ENCODE measurements at regions not wholly inside any gene's neighbourhood (a gene's known extent, or its start where the extent isn't known, plus 50 kb on each side); places are given as distances from the start of the nearest gene placed in this dataset.
"Not testable (repeated sequence)": the region's sequence is repeated elsewhere in the genome, so short reads cannot be mapped to it uniquely, and the experiment has no call there.

DNA sequence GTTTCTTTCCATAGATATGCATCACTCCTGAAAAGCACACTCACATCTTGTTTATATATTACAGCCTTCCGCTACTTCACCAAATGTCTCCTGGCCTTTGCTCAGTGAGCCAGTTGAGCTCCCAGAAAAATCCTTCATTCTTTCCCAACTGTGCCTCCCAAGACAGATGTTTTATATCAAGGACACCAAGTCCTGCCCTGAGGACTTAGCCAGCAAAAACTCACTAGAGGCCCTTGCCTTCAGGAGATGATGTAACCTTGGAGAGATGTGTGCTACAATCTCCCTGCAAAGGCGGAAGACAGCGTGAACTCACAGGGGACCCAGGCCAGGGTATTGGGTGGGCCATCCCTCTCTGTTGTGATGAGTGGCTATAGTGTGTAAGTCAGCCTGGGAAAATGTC is 86.1 kb upstream of the CTAGE1 start:
- no peak for DNase-seq (ENCODE audit: low read depth, low spot score)

DNA sequence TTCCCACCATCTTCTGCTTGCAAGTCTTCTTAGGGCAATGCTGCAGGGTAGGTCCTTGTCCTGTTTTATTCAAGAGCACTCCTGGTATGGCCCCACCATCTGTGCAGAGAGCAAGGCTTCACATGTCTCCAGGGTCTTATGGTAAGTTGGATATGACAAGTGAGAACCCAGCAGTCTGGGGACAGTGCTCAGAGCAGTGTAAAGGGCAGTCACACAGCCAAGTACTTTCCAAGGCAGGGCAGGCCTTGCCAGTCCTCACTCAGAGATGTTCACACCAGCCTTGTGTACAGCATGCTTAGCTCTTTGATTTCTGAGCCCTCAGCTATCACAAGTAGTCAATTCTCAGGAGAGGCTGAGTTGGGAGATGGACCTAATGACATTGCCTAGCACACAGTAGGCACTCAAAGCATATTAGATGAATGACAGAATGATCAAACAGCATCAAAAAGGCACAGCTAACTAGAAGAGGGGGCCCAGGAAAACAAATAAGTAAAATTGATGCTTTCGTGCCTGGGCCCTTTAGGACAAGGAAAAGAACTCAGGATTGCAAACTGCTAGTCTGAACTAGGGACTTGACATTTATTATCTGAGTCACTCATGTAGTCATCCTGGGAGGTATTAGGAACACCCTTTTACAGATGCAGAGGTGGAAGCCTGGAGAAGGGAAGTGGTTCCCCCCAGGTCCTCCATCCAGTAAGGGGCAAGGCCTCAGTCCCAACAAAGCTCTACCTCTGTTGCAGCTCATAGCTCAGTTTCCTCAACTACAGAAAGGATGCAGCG is 86.7 kb upstream of the CTAGE1 start:
- no peak for DNase-seq (ENCODE audit: low read depth, low spot score)

DNA sequence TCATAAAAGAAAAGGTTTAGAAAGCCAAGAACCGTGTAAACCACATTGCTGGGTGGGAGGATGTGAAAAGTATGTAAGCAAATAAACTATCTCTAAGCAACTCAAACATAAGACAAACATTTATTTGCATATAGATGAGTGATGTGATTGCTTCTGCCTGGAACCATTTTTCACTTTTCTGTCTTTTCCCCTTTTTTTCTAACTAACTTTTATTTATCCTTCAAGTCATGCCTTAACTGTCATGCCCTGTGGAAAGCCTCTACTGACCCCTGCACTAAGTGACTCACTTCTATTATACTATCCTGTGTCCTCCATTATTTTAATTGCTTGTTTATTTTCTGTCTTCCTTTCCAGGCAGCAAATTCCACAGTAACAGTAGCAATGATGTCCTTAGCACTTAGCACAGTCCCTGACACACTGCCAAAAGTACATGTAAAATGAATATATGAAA is 87.5 kb upstream of the CTAGE1 start:
- DNase-seq (ENCODE audit: low read depth, low spot score) = no peak

- DNase-seq (ENCODE audit: low read depth, low spot score) = no peak
Observed at GRCh38 chr18:22507055-22507454, 89.3 kb upstream of the CTAGE1 start.

DNA sequence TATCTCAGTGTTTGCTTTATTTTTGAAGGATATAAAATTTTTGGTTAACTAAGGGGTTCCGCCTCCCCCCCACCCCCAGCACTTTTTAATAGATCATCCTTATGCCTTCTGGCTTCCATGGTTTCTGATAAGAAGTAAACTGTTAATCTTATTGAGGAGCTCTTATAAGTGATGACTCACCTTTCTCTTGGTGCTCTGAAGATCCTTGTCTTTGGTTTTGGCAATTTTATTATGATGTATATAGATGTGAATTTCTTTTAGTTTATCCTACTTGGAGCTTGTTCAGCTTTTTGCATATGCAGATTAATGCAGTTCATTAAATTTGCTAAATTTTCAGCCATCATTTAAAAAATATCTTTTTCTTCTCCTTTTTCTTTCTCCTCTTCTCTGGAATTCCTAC is 91.7 kb upstream of the CTAGE1 start:
- no peak for DNase-seq (ENCODE audit: low read depth, low spot score)

DNA sequence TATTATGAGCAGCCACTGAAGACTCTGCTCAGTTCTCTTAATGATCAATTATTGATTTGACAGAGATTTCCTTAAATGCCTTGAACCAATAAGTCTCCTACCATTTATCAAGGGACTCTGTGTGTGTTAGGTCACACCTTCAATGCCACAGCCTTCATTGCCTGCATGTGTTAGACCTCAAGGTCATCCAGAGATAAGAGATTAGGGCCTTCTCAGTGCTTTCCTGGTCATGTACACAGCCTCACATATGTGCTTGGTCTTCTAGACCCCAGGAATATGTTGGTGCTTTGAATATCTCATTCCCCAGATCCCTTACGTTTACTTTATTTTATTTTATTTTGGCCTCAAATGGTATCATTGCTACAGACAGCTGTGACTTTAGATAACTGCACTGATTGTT is 93.0 kb upstream of the CTAGE1 start:
- DNase-seq (ENCODE audit: low read depth, low spot score) = no peak

GRCh38 chr18:22513721-22514481 is 96.2 kb upstream of the CTAGE1 start:
- DNase-seq (ENCODE audit: low read depth, low spot score) = no peak

- no peak for DNase-seq (ENCODE audit: low read depth, low spot score)
Observed at GRCh38 chr18:22514655-22515054, 96.9 kb upstream of the CTAGE1 start.

DNA sequence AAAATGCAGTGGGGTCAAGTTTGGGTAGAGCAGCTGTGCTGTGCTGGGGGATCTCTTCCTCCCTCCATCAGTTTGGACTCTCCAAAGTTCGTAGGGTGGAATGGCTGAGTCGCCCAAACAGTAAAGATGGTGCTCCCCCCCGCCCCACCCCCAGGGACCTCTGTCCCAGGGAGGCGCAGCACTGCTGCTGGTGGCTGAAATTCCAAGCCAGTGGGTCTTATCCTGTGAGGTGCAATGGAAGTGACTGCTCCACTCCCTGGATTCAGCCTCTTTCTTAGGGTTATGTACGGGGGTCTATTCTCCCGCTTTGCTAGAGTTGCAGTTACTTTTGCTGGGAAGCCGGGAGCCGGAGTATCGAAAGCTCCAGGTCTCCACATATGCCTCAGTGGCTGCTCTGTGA is 97.5 kb upstream of the CTAGE1 start:
- no peak for DNase-seq (ENCODE audit: low read depth, low spot score)

DNA sequence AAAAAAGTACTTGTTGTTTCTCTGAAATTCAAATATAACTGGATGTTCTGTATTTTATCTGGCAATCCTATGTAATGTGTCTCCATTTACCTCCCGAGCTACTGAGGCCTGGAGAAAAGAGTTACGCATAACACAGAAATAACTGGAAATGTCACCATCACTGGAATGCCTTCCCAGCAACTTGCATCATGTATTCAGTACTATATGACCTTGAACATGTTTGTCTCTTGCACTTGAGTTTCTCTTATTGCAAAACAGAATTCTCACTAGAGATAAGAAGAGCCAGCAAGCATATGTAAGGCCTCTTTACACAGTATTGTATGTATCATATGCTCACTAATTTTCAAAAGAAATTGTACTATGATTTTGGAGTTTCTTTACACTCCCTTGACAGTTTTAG is 99.6 kb upstream of the CTAGE1 start:
- DNase-seq (ENCODE audit: low read depth, low spot score) = no peak

GRCh38 chr18:22521026-22521707 is 103.5 kb upstream of the CTAGE1 start:
- no peak for DNase-seq (ENCODE audit: low read depth, low spot score)

DNA sequence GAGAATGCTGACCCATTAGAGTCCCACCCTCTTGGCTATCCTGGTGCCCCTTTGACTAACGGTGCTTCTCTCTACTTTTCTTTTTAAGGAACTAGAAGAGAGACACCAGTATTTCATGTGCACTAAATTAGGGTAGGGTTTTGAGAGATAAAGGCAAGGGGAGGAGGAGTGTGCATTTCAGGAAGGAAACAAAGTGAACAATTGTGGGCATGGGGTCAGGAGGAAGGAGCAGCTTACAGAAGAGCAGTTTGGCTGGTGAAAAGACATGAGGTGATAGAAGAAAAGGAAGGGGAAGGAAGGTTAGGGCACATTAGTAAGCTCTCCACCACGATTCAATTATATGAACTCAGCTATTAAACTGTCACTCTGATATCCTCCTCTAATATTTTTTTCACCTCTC is 105.8 kb upstream of the CTAGE1 start:
- DNase-seq (ENCODE audit: low read depth, low spot score) = no peak

DNA sequence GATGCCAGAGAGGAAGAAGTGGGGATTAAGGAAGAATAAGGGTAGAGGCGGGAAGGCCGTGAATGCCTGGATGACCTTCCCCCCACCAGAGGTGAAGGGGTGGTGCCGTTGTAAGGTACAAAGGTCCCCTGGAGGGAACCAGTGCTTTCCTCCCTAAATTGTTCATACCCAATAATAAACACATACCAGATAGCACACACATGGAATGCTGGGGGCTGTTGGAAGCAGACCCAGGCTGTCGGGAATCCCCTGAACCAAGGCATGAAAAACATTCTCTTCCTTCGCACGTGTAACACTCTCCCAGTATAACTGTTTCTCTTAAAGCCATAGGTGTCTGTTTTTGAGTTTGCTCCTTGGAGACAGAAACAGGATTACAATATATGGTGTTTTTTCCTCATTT is 107.1 kb upstream of the CTAGE1 start:
- no peak for DNase-seq (ENCODE audit: low read depth, low spot score)

GRCh38 chr18:22525313-22525712 is 107.6 kb upstream of the CTAGE1 start:
- no peak for DNase-seq (ENCODE audit: low read depth, low spot score)

GRCh38 chr18:22525883-22526282 is 108.2 kb upstream of the CTAGE1 start:
- DNase-seq (ENCODE audit: low read depth, low spot score) = no peak

- no peak for DNase-seq (ENCODE audit: low read depth, low spot score)
Observed at GRCh38 chr18:22528291-22528690, 110.6 kb upstream of the CTAGE1 start.

DNA sequence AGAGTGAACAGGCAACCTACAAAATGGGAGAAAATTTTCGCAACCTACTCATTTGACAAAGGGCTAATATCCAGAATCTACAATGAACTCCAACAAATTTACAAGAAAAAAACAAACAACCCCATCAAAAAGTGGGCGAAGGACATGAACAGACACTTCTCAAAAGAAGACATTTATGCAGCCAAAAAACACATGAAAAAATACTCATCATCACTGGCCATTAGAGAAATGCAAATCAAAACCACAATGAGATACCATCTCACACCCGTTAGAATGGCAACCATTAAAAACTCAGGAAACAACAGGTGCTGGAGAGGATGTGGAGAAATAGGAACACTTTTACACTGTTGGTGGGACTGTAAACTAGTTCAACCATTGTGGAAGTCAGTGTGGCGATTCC is 117.0 kb upstream of the CTAGE1 start:
- DNase-seq (ENCODE audit: low read depth, low spot score) = not testable (repeated sequence)

GRCh38 chr18:22536558-22536957 is 118.8 kb upstream of the CTAGE1 start:
- no peak for DNase-seq (ENCODE audit: low read depth, low spot score)

DNA sequence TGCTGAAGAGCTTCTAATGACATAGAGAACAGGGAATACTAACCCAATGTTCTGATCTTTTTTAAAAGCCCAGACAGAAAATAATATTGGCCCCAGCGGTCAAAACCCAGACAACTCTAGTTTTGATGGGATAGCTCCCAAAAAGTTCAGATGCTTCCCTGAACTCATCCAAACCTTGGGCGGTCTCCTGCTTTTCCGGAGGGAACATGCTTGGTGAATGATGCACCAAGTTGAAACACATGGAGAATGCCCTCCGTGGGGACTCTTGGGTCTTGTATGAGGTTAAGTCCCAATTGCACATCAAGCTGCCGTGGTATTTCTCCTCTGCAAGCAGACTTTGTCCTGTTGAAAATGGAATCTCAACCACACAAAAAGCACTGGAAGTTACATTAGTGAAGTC is 120.7 kb upstream of the CTAGE1 start:
- no peak for DNase-seq (ENCODE audit: low read depth, low spot score)

GRCh38 chr18:22539051-22539765 is 121.5 kb upstream of the CTAGE1 start:
- no peak for DNase-seq (ENCODE audit: low read depth, low spot score)

- no peak for DNase-seq (ENCODE audit: low read depth, low spot score)
Observed at GRCh38 chr18:22541232-22541631, 123.5 kb upstream of the CTAGE1 start.

- DNase-seq (ENCODE audit: low read depth, low spot score) = no peak
Observed at GRCh38 chr18:22542406-22542835, 124.7 kb upstream of the CTAGE1 start.

All from pulmonary artery endothelial cell (primary cell).